ENCODE measurements at regions not wholly inside any gene's neighbourhood (a gene's known extent, or its start where the extent isn't known, plus 50 kb on each side); places are given as distances from the start of the nearest gene placed in this dataset.

GRCh38 chr5:6161257-6161656 lies 217.1 kb downstream of the MED10 start:
- no peak for TF ChIP-seq CTCF (conservative IDR thresholded peaks at IDR 0.05; ENCODE audit: low read depth, low read length)
- TF ChIP-seq EZH2 (IDR thresholded peaks at IDR 0.05; ENCODE audit: low read length, unreplicated experiment), result no peak

Data from PC-3 (cell line).